HepG2 (cell line): ENCODE measurements at regions not wholly inside any gene's neighbourhood (a gene's known extent, or its start where the extent isn't known, plus 50 kb on each side); places are given as distances from the start of the nearest gene placed in this dataset.

Source experiments
- ATAC-seq: fragments of 200-7000 bp; cut with Tn5 transposase; 3 replicates; pipeline ENCODE4 v1.9.1; 2020; ENCODE audit warnings: mild to moderate bottlenecking, moderate library complexity
- BruUV-seq: library from RNA; stranded (reverse); fragments of 400-500 nt; replicated peaks from 2 replicates; lab custom pipeline; 2021; lab: Mats Ljungman, UMichigan
- CTCF ChIA-PET: fragments of 300-600 bp; formaldehyde crosslinking; extraction: SDS; loops from one replicate; lab custom pipeline; 2021; ENCODE audit warnings: low total read pairs, inconsistent platforms, low intra/inter-chr PET ratio; lab: Yijun Ruan, JAX
- POLR2A ChIA-PET: fragments of 350-600 bp; sonication (Branson Sonifier 250); formaldehyde crosslinking; loops from one replicate; lab custom pipeline; 2020; ENCODE audit warnings: antibody characterized with exemption, inconsistent platforms; lab: Yijun Ruan, JAX
- DNase-seq: peaks from one replicate; pipeline ENCODE4 v3.0.0-alpha.2; 2015; ENCODE audit warnings: low spot score
- FAIRE-seq: peaks from 3 replicates; lab custom pipeline; 2011; peaks lifted over from hg19 to GRCh38; lab: Jason Lieb, UNC
- H2AFZ ChIP-seq: one replicate; pipeline ENCODE4 v1.6.1; 2011; ENCODE audit warnings: low read length, inconsistent platforms
- H3K27ac ChIP-seq: fragments of 300-600 bp; 3 replicates; pipeline ENCODE4 v1.8.0; 2011; ENCODE audit warnings: mixed run types, mild to moderate bottlenecking, mixed read lengths, low read length, inconsistent platforms; ENCODE audit not compliant: insufficient read depth; ENCODE audit errors: extremely low read length
- H3K27me3 ChIP-seq, 2 experiments: fragments of 200-600 bp in 1 of 2; 2 replicates in 1 of 2; 3 replicates in 1 of 2; pipeline versions ENCODE4 v1.6.0 to v1.8.0; 2011; ENCODE audit warnings: low read length in 2 of 2, mild to moderate bottlenecking in 2 of 2, moderate library complexity in 2 of 2, inconsistent platforms in 1 of 2; ENCODE audit not compliant: insufficient read depth in 2 of 2, control insufficient read depth in 1 of 2
- H3K36me3 ChIP-seq, 2 experiments: fragments of 200-600 bp in 1 of 2; replicated peaks in 1 of 2; 2 replicates in 1 of 2; 3 replicates in 1 of 2; pipeline versions ENCODE4 v1.5.1 to v1.8.0; 2011; ENCODE audit warnings: low read length in 2 of 2, inconsistent platforms in 1 of 2; ENCODE audit not compliant: insufficient read depth in 2 of 2, control insufficient read depth in 1 of 2
- H3K4me1 ChIP-seq: 2 replicates; pipeline ENCODE4 v1.5.1; 2012; ENCODE audit warnings: low read length, inconsistent platforms; ENCODE audit not compliant: insufficient read depth
- H3K4me2 ChIP-seq: 2 replicates; pipeline ENCODE4 v1.6.0; 2011; ENCODE audit warnings: low read depth, low read length, inconsistent platforms
- H3K4me3 ChIP-seq, 3 experiments: fragments of 200-600 bp in 1 of 3; sonication (generic), shearing (Covaris generic) in 1 of 3; replicated peaks in 1 of 3; 2 replicates each; pipeline ENCODE4 v1.5.1; 2011 to 2016; ENCODE audit warnings: low read length in 3 of 3, inconsistent platforms in 2 of 3, low read depth in 2 of 3, mild to moderate bottlenecking in 2 of 3, control low read depth in 1 of 3, mixed read lengths in 1 of 3; ENCODE audit not compliant: insufficient read depth in 1 of 3
- H3K79me2 ChIP-seq: one replicate; pipeline ENCODE4 v1.6.1; 2011; ENCODE audit warnings: low read length, inconsistent platforms; ENCODE audit not compliant: insufficient read depth
- H3K9ac ChIP-seq: 2 replicates; pipeline ENCODE4 v1.6.0; 2011; ENCODE audit warnings: mild to moderate bottlenecking, low read depth, low read length, inconsistent platforms; ENCODE audit not compliant: insufficient read depth
- H3K9me3 ChIP-seq: 2 replicates; pipeline ENCODE4 v1.5.1; 2012; ENCODE audit warnings: mild to moderate bottlenecking, low read length
- H4K20me1 ChIP-seq: 2 replicates; pipeline ENCODE4 v1.6.0; 2011; ENCODE audit warnings: inconsistent platforms, mild to moderate bottlenecking, low read length, moderate library complexity; ENCODE audit not compliant: insufficient read depth
- ATRX ChIP-seq: sonication (generic); formaldehyde crosslinking; IDR thresholded peaks from 2 replicates; pipeline ENCODE4 v1.4.0; 2020; ENCODE audit warnings: missing genetic modification reagents, borderline replicate concordance
- HMG20B ChIP-seq: conservative IDR thresholded peaks from 2 replicates; pipeline ENCODE4 v1.6.1; 2016; ENCODE audit warnings: missing genetic modification reagents, missing compliant biosample characterization
- NR2F2 ChIP-seq: IDR thresholded peaks from 2 replicates; pipeline ENCODE4 v1.6.1; 2012; ENCODE audit warnings: low read depth, inconsistent platforms, borderline replicate concordance
- SRSF1 ChIP-seq: fragments of 200-400 bp; formaldehyde crosslinking; optimal IDR thresholded peaks from 2 replicates; pipeline ENCODE3; 2017; ENCODE audit warnings: mild to moderate bottlenecking, low read depth, low read length, moderate library complexity
- ZNF142 ChIP-seq: sonication (generic); formaldehyde crosslinking; IDR thresholded peaks from 2 replicates; pipeline ENCODE4 v1.4.0; 2020; ENCODE audit warnings: missing genetic modification reagents
- ZNF44 ChIP-seq: sonication (generic); formaldehyde crosslinking; IDR thresholded peaks from 2 replicates; pipeline ENCODE4 v1.5.1; 2020; ENCODE audit warnings: mild to moderate bottlenecking, missing genetic modification reagents
- in situ Hi-C: cut with HindIII; loops from 2 replicates; pipeline ENCODE4 v1.10.0; 2017; ENCODE audit warnings: low pct_unique_long_range_greater_than_20kb; ENCODE audit not compliant: extremely low pct_ligation_motif_present
- intact Hi-C: fragments of 100-400 bp; cut with micrococcal nuclease; formaldehyde crosslinking; loops from one replicate; pipeline ENCODE4 v1.10.0; 2022; ENCODE audit not compliant: unreplicated experiment

GRCh38 chr5:67383451-67383850, 186.9 kb upstream of the CD180 start:
- DNase-seq: no peak
- Histone ChIP-seq H3K27ac (no peak overlapping the region), H3K36me3 (no peaks in the 10 kb centered on the region), H3K9ac (no peak overlapping the region), H2AFZ (no peak overlapping the region), H3K27me3 (no peaks in the 10 kb centered on the region; a peak in 1 of 5 replicates), H3K9me3 (no peaks in the 10 kb centered on the region), H3K4me2 (no peak overlapping the region), H4K20me1 (no peaks in the 10 kb centered on the region), H3K79me2 (no peaks in the 10 kb centered on the region), H3K4me1 (no peaks in the 10 kb centered on the region), H3K4me3 (no peak overlapping the region)
- CTCF ChIA-PET: no interaction called here
- no peak for FAIRE-seq
- POLR2A ChIA-PET: no interaction called here
- in situ Hi-C loops: no loop called here
- TF ChIP-seq ATRX (CRISPR knock-in tag): no peak
- TF ChIP-seq ZNF44 (CRISPR knock-in tag): no peak
- no peak for TF ChIP-seq HMG20B (CRISPR knock-in tag)
- TF ChIP-seq SRSF1: no peak
- no peak for TF ChIP-seq ZNF142 (CRISPR knock-in tag)
- TF ChIP-seq NR2F2: no peak
- ATAC-seq: no peak
- no TSS peak for BruUV-seq
- intact Hi-C loops: no loop called here
